ENCODE measurements at regions not wholly inside any gene's neighbourhood (a gene's known extent, or its start where the extent isn't known, plus 50 kb on each side); places are given as distances from the start of the nearest gene placed in this dataset.

GRCh38 chr2:18096836-18097405 is 218.5 kb downstream of the KCNS3 start:
- no peak overlapping the region for H3K14ac ChIP-seq (ENCODE audit: insufficient read depth, low read length)
- no peak overlapping the region for H2BK20ac ChIP-seq (ENCODE audit: low read depth, low read length, poor library complexity, severe bottlenecking)
- no peak overlapping the region for H2BK12ac ChIP-seq (ENCODE audit: insufficient read length, low read depth, low read length)
- DNase-seq, result no peak
- no peak overlapping the region for H2BK15ac ChIP-seq (ENCODE audit: low read depth, low read length)
- H3K23me2 ChIP-seq (ENCODE audit: insufficient read length, low read depth, low read length, poor library complexity, severe bottlenecking), result no peaks in the 10 kb centered on the region
- no peaks in the 10 kb centered on the region for H3K4me1 ChIP-seq (ENCODE audit: insufficient read depth, low read length)
- no peaks in the 10 kb centered on the region for H3K79me1 ChIP-seq (ENCODE audit: insufficient read depth, low read depth, low read length, poor library complexity, severe bottlenecking)
- no peak overlapping the region for H3K4me3 Mint-ChIP-seq
- no peaks in the 10 kb centered on the region for H3K36me3 Mint-ChIP-seq (ENCODE audit: insufficient read depth in 1 of 3, low read depth in 3 of 3)
- no peak overlapping the region for H4K8ac ChIP-seq (replicated peaks; ENCODE audit: insufficient read length, low read depth, low read length)
- no peak overlapping the region for H2BK120ac ChIP-seq (ENCODE audit: low read depth, low read length, poor library complexity, severe bottlenecking)
- no peaks in the 10 kb centered on the region for H3K27me3 ChIP-seq (ENCODE audit: insufficient read depth, low read length)
- H3K27ac ChIP-seq (ENCODE audit: insufficient read length, low read depth, low read length), result no peak overlapping the region
- WGBS (ENCODE audit: extremely low coverage, insufficient read length, low lambda C conversion rate), result no CpG with 5 or more reads among the region's 4 CpGs
- no peak overlapping the region for H3K56ac ChIP-seq (ENCODE audit: insufficient read length, low read depth, low read length)
- H3K4me1 Mint-ChIP-seq, result peaks cover 3 to 5% of the 10 kb centered on the region in 2 experiments
- H2AK5ac ChIP-seq (ENCODE audit: insufficient read length, low read length), result no peak overlapping the region
- H3K9ac ChIP-seq (ENCODE audit: extremely low read depth, insufficient read length, low read length), result no peak overlapping the region
- H3K27ac Mint-ChIP-seq, result no peak overlapping the region
- H3K18ac ChIP-seq (ENCODE audit: insufficient read length, low read depth, low read length), result no peak overlapping the region
- peaks cover 2% of the 10 kb centered on the region; the same call in 1 of the 2 replicates for H3K27me3 Mint-ChIP-seq (ENCODE audit: low read depth)
- no peak overlapping the region for H2AFZ ChIP-seq (ENCODE audit: low read length)
- H3K9me3 ChIP-seq (ENCODE audit: control insufficient read depth, low read depth, low read length), result no peaks in the 10 kb centered on the region
- H3T11ph ChIP-seq (ENCODE audit: low read length), result no peak overlapping the region
- no peak overlapping the region for H4K91ac ChIP-seq (ENCODE audit: insufficient read length, low read depth, low read length)
- H3K4ac ChIP-seq (ENCODE audit: low read depth, low read length), result no peak overlapping the region
- no peak overlapping the region for H3K4me2 ChIP-seq (ENCODE audit: insufficient read depth, insufficient read length, low read length)
- no peaks in the 10 kb centered on the region for H4K20me1 ChIP-seq (ENCODE audit: control insufficient read depth, insufficient read depth, insufficient read length)
- no peaks in the 10 kb centered on the region for H3K79me2 ChIP-seq (ENCODE audit: insufficient read depth, low read length)
- H4K5ac ChIP-seq (ENCODE audit: insufficient read length, low read depth, low read length), result no peak overlapping the region
- no peak overlapping the region for H2BK5ac ChIP-seq (ENCODE audit: insufficient read length, low read length)
- H3K23ac ChIP-seq (ENCODE audit: insufficient read length, low read depth, low read length), result no peak overlapping the region
- no peaks in the 10 kb centered on the region for H3K9me3 Mint-ChIP-seq
- no peak for TF ChIP-seq CTCF (conservative IDR thresholded peaks at IDR 0.05)
